HepG2 (cell line): ENCODE measurements at regions not wholly inside any gene's neighbourhood (a gene's known extent, or its start where the extent isn't known, plus 50 kb on each side); places are given as distances from the start of the nearest gene placed in this dataset.

Experiments used
- KDM5A ChIP-seq: fragments of 200-600 bp; sonication (generic); IDR thresholded peaks from 2 replicates; pipeline ENCODE4 v1.7.0; 2018; ENCODE audit warnings: antibody characterized with exemption, mild to moderate bottlenecking, low read length, borderline replicate concordance
- SMC3 ChIP-seq: IDR thresholded peaks from 2 replicates; pipeline ENCODE4 v1.6.1; 2011; ENCODE audit warnings: low read length, improper control_type of control experiment

- TF ChIP-seq KDM5A (no peak), SMC3 (no peak)
These were observed 278.6 kb downstream of the CBLN1 start for GRCh38 chr16:49003022-49003421.
